ENCODE measurements at regions not wholly inside any gene's neighbourhood (a gene's known extent, or its start where the extent isn't known, plus 50 kb on each side); places are given as distances from the start of the nearest gene placed in this dataset.
A peak's percentile ranks its signal among the peaks of the same experiment; 100 is the strongest.

DNA sequence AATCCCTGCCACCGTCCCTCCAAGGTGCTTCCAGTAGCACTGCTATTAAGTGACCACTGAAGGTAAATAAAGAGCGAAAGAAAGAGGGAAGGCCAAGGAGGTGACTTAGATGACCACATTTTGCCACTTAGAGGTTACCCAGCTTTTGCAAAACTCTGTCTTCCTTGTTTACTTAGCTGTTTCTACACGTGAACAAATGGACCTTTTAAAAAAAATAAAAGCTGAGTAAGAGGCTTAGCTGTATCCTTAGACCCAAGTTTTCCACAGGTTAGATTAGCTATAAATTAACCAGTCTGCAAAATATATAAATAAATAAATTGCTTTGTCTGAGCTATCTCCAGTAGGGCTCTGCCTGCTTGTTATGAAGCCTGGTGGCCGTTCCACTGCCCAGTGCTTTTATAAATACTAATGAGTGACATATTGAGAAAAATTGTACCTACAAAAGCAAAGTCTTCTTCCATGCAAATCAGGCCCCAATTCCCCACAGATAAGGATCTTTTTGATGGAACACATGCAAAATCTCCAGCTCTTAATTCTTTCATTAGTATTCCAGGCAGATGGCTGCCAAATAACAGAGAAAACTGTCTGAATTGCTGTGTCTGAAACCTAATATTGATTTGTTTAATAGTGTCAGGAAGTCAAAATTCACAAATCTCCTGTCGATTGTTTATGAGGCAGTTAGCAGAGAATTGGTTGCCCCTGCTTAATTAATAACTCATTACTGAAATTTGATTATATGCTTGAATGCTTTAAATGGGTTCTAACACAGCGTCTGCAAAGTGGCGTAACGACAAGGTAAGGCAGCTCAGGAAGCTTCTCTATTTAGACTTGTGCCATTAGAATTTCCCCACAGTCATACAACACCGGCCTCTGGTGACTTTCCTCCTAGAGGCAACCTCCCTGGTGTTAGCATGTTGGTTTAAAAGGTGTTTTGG is 176.7 kb downstream of the EMX2 start:
- DNase-seq = no peak

DNA sequence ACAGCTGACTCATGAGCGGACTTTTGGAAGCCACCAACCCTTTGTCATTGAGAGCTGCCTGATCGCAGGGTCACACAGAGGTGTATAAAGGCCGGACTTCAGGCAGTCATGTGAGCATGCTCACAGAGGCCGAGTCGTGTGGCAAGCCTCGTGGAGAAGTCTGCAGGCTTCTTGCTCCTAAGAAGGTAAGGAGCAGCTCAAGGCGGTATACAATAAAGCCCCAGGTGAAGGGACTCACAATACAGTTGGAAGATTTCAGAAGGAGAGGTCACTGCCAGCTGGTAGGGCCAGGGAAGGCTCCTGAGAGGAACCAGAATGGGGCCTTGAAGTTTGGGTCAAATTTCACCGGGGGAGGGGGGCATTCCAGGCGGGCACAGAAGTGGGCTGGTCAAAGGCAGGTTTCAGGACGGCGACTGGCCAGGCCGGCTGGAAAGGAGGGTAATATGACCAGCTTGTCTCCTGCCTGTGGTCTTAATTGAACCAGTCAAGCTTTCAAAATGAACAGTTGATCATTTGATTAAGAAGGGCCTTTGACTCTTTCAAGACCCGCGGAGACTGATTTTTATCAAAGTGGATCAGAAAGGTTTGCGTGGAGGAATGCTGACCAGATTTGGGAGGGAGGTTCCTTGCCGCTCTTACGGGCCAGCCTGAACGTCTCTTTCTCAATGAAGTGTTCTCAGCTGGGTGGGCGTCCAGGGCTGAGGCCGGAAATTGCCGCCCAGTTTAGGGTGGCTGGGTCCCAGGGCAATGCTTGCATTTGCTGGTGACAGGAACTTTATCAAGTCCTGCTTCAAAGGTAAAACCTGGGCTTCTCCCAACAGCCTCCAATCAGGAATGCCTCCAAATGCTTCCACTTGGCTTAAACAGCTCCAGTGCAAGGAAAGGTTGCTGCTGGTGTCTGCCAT is 178.6 kb downstream of the EMX2 start:
- no peak for DNase-seq

DNA sequence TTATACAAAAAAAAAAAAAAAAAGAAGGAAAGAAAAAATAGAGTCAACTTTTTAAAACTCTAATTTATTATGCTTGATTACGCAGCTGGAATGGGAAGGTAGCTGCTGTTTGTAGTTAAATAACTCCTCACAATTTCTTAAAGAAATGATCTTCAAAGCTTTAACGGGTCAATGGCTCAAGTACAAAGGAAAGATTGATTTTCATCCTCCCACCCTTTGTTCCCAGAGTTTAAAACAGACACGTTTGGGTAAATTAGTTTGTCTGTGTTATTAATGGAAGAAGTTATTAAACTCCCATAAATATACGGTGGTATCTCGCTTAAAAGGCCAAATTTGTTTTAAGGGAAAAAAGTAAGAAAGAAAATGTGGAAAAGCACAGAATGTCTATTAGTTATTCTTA is 179.3 kb downstream of the EMX2 start:
- no peak for DNase-seq

- DNase-seq = no peak
Measured at GRCh38 chr10:117723343-117723742, 180.8 kb downstream of the EMX2 start.

GRCh38 chr10:117725993-117726392 is 183.4 kb downstream of the EMX2 start:
- DNase-seq = no peak

GRCh38 chr10:117726596-117727295 is 184.2 kb downstream of the EMX2 start:
- no peak for DNase-seq

DNA sequence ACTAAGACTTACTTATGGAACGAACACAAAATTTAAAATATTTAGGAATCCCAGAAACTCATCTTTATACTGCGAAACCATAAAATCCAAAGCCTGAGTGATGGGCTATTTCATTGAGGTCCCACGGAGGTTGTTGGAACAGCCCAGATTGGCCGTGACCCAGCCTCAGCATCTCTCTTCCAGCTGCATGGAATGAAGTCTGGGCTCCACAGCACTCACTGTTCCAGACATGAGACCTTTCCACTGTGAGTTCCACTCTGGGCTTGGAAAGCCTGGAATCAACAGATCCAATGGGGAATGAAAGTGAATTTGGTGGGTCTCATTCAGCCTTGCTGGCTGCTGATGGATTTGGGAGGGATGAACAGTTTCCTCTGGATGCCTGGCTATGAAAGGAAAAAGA is 184.9 kb downstream of the EMX2 start:
- DNase-seq = no peak

GRCh38 chr10:117728087-117728486 is 185.5 kb downstream of the EMX2 start:
- DNase-seq = no peak

DNA sequence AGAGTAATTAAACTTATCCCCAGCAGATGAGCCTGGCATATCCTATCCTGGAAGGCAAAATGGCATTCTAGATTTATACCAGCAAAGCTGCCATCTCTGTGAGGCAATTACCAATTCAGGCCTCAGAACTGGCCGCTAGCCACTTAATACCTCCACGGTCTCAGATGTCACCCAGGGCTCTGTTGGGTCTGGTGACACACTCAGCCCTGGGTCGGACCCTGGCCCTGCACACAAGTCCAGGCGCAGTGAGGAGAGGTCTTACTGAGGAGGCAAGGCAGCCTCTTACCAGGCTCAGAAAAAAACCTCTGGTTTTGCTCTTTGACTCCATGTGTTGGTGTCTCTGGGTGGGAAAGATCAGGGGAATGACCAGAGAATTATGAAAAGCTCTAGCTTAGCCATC is 186.6 kb downstream of the EMX2 start:
- DNase-seq = no peak

- no peak for DNase-seq
Measured at GRCh38 chr10:117731121-117731791, 188.7 kb downstream of the EMX2 start.

GRCh38 chr10:117734731-117735405 is 192.3 kb downstream of the EMX2 start:
- DNase-seq = no peak

DNA sequence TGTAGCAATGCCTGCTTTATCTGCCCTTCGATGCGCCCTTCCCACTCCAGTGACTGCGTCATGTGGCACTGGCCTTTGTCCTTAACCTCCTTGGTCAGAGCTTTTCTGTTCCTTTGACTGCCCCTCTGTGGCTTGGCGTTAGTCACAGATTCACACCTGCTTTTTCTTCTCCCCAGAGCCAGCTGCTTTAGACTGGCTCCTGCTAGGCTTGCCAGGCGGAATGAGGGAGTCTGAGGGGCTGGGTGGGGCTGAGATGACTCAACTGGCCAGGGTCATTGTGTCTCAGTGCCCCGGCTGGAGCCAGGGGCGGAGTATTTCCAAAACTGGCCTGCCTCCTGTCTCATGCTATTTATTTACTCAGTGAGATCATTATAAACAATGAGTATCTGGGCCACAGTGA is 194.1 kb downstream of the EMX2 start:
- no peak for DNase-seq

DNA sequence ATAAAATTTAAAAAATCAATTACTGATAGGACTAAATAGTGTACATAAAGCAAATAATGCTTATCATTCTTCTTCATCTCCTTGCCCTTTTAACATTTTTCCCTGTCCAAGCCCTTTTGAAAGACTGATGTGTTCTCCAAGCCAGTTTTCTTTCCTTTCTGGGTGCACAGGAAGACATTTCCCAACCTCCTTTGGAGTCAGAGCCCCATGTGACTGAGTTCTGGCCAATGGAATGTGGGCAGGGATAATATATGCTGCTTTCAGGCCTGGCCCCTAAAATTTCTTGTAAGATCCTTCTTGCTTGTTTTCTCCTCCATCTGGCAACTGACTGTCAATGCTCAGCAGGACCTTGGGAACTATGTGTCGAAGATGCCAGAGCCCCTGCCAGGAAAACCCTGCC is 197.5 kb downstream of the EMX2 start:
- no peak for DNase-seq

- DNase-seq = no peak
Measured at GRCh38 chr10:117740691-117741222, 198.2 kb downstream of the EMX2 start.

GRCh38 chr10:117741524-117741923 is 199.0 kb downstream of the EMX2 start:
- no peak for DNase-seq

DNA sequence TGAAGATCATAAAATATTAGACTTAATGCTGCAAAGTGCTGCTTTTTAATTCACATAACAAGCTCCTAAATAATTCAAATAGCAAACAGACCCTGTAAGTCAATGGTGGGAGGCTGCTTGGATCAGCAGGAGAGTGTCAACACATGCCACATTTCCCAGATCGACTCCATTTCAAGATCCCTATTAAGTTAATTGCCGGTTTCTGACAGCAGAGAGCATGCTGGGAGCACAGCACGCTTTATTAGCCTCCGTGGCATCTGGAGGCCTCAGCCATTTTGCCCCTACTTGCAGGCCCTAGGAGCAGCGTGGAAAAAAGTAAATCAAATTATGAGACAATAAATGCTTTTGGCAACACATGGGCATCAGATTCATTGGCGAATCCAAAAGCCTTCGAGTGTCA is 201.0 kb downstream of the EMX2 start:
- DNase-seq = peak; percentile 68 to 80

DNA sequence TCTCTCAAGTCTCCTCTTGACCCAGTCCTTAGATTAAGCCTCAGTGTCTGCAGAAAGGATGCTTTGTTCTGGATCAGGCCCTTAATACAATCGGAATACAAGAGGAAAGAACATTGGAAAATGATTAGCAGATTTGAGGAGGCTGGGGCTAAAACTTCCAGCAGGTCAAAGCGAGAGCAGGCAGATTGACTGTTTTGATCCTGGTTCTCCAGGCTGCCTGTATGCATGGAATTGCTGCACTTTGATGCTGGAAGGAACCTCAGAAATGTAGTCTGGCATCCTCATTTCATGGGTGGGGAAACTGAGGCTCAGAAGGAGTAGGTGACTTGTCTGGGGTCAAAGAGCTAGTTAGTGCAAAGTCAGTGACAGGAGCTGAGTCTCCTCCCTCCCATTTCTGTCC is 202.8 kb downstream of the EMX2 start:
- DNase-seq = no peak

DNA sequence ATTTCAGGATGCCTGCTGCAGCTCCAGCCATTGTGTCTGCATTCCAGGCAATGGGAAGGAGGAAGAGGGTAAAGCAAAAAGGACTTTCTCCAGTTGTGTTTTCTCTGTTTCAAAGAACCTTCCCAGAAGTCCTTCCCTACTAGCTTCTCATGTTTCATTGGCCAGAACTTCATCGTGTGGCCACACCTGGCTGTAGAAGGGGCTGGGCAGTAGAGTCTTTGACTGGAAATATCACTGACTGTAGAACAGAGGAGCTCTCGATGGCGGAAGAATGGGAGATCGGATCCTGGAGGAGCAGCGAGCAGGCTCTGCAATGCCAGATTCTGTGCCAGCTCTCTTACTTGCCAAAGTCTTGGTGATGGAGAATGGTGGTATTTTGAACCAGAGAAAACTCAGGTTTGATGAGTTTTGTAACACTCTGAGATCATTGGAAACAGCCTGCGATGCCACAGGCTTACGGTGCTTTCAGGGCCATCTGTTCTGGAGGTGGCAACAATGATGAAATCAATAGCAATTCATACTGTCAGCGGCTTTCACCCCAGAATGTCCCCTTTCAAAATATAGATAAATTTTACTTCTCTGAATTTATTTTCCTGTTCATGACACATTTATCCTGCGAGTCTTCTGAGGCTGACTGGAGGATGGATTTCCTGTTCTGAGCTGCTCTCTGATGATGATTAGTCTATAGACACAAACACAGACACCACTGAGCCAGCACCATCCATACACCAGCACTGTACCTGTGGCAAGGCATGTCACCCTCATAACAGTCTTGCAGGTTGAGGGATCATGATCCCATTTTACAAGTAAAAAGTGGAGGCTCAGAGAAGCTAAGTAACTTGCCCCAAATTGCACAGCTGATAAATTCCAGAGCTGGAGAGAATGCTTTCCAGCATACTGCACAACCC is 204.2 kb downstream of the EMX2 start:
- no peak for DNase-seq

GRCh38 chr10:117747636-117748035 is 205.1 kb downstream of the EMX2 start:
- DNase-seq = no peak

DNA sequence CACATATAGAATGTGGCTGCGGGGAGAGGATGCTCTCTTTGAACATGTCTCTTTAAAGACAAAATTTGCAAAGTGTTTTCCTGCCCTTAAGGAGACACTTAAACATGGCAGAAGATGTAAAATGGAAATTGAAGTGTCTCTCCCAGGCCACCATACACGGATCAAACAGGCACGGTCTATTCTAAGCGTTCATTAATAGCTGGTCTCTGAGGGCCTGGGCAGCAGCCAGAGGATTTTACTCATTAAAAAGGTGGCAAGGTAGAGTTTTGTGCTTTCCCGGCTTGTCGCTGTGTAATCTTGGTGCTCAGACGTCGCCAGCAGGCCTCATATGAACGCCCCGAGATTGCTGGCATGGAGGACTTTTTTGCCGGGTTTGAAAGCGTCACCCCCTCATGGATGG is 205.5 kb downstream of the EMX2 start:
- DNase-seq = no peak

DNA sequence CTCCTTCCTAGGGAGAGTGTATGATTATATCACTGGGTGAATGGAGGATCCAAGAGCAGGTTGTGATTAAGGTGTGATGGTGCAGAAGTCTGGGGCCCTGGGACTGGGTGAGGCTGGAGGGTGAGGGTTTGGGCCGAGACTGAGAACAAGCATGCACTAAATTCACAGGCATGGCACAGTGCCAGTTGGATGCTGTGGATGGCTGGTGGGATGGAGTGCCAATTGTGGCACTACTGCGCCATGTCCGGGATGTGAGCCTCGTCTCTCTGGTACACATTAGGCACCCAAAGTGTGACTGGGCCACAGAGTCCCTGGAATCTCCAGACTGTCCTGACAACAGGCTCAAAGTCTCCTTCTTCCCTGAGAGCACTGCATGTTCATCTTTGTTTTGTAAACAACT is 208.1 kb downstream of the EMX2 start:
- DNase-seq = no peak

Measured in NCI-H2081 (cell line).